GM19467 (cell line): ENCODE measurements at regions not wholly inside any gene's neighbourhood (a gene's known extent, or its start where the extent isn't known, plus 50 kb on each side); places are given as distances from the start of the nearest gene placed in this dataset.

Experiments used
- ATAC-seq: cut with Tn5 transposase; IDR thresholded peaks from one replicate; pipeline ENCODE4 v1.9.1; 2021; ENCODE audit warnings: mild to moderate bottlenecking, moderate library complexity; ENCODE audit not compliant: unreplicated experiment

DNA sequence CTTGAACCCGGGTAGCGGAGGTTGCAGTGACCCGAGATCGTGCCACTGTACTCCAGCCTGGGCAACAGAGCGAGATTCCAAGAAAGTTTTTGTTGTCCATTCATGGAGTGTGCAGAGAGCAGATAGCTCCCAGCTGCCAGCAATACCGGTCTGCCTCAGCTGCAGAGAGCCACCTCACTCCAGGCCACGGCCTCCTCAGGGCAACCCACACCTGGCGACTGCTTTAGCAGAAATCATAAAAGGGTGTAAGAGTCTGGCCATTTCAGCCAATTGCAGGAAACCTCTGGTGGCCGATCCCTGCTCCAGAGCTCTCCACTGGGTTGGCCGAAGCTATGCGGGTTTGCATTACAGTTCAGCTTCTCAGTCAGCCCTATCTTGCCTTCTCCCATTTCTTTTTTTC, 227.4 kb upstream of the BCOR start:
- ATAC-seq = no peak

DNA sequence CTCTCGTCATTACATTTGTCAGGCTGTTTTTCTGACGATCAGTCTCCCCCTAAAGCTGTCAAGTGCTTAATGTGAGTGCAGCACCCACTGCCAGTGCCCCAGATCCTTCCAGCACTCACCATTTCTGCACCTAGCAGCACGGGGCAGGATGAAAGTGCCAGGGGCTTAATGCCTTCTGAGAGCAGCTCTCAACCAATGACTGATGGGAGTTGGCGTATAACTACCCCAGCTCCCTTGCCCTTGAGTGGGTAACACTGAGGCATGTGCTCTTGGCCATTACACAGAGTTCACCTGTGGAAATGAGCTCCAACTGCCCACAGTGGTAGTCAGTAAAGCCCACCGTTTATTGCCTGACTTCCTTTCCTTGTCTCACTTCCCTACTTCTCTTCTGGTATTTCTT, 226.2 kb upstream of the BCOR start:
- no peak for ATAC-seq

DNA sequence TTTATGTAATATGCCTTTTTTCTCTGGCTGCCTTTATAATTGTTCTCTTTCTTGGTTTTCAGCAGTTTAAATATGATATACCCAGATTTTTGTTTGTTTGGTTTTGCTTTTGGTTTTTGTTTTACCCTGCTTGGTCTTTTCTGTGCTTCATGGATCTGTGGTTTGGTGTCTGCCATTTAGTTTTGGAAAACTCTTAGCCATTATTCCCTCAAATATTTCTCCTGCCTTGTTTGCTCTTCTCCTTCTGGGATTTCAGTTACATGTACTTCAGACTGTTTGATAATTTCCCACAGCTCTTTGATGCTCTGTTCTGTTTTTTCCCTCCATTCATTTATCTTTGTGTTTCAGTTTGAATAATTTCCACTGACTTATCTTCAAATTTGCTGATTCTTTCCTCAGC, 223.1 kb upstream of the BCOR start:
- no peak for ATAC-seq

DNA sequence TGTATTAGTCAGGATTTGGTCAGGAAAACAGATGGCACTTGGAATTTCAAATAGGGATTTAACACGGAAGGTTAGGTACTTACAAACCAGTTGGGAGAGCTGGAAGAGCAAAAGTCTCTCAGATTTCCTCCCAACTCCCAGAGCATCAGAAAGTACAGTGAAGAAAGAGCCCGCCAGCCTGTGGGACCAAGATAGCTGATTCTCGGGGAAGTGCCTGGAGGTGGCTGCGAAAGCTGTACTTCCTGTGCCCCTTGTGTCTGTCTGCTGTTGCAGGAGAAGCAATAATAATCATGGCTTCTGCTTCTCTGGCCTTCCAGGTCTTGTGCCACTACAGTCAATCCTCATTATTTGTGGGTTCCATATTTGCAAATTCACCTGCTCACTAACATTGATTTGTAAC, 221.0 kb upstream of the BCOR start:
- ATAC-seq = no peak

DNA sequence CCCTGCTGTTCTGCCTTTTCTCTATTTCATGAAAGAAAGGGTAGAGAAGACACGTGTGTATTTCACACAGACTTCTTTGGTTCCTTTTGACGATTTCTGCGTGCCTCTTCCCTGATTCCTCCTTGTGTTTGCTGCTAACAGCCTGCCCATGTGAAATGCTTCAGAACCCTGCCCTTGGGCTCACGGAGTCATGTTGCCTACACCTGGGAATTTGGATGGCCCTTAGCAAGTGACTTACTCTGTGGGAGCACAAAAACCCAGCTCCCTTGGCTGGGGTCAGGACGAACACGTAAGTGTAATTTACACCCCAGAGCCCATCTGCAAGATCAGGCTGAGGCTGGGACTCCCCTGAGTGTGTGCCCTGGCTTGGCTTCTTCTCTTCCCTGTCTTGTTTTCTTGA, 220.3 kb upstream of the BCOR start:
- no peak for ATAC-seq

DNA sequence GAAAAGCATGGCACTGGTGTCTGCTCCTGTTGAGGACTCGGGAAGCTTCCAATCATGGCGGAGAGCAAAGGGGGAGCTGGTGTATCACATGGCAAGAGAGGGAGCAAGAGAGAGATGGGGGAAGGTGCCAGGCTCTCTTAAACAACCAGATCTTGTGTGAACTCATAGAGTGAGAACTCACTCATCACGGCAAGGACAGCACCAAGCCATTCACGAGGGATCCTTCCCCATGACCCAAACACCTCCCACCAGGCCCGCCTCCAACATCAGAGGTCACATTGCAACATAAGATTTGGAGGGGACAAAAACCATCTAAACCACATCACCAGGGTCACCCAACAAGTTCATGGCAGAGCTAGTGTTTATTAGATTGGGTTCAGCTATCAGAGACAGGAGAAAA, 218.7 kb upstream of the BCOR start:
- no peak for ATAC-seq

DNA sequence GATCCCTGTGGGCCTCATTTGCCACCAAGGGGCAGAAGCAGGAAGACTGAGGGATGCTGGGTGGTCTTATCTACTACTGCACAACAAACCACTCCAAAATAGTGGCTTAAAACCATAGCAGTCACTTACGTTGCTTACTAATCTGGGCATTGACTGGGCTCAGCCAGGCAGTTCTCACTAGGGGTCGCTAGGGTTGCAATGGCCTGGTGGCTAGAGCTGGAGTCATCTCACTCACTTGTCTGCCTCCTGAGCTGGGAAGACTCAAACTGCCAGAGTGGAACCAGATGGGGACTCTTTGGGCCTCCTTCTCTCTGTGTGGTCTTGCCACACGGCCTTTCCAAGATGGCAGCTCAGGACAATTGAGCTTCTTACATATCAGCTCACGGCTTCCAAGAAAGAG, 216.3 kb upstream of the BCOR start:
- no peak for ATAC-seq

DNA sequence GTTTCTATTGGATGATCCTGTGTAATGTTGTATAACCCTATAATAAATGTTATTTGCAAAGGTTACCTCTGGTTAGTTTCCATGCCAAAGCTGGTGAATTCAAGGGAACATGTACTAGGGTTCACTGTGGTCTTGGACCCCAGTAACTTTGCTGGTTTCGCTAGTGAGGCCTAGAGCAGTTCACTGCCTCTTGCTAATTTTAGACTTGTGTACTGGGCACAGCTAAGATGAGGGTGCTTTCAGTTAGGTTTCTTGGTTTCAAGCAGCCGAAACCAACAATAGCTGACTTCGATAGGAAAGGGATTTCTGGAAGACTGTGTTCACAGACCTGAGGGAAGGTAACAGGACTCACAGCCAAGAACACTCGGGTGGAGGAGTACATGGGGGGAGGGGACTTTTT, 215.5 kb upstream of the BCOR start:
- no peak for ATAC-seq

DNA sequence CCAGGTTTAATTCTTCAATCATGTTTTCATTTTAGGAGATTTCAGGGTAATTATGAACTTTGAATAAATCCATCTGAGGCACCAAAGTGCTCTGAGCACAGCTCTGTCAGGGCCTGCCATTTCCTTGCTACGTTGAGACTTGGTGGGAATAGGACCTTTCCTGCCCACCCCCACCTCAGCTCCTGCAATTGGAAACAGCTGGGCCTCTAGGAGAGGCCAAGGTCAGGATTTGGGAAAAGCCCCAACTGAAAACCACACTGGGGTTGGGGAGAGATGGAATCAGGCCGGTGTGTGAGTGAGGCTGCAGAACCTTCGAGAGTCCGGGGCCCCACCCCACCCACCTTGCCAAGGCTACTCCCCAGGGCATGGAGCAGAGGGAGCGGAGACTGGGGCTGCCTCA, 212.7 kb upstream of the BCOR start:
- ATAC-seq = no peak

DNA sequence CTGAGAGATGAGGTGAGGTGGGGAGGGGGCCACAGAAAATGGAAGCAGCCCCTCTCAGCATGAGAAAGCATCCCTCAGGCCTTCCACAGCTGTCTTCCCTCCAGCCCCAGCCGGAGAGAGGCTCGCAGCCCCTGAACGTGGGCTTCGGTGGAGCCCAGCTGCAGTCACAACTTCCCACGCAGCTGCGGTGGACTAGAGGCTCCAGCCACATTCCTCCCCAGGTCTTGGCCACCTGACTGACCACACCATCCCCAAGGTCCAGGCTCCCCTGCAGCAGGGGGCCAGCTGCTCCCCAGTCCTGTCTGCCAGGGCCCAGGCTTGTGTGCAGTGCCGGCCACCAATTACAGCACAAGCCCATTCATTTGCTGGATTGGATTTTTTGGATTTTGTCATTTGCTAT, 212.3 kb upstream of the BCOR start:
- ATAC-seq = no peak

DNA sequence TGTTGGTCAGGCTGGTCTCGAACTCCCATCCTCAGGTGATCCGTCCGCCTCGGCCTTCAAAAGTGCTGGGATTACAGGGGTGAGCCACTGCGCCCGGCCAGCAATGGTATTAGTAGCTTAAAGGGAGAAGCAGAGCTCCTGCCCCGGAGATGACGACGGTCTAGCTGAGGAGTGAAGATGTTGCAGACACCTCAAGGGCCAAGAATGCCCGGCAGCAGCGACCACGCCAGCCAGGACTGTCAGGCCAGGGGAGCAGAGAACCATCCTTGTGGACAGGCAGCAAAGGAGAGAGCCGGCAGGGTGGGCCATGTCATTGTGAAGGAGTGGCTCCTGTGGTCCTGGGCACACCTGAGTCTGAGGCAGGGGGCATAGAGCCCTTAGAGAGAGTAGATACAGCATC, 210.1 kb upstream of the BCOR start:
- no peak for ATAC-seq

DNA sequence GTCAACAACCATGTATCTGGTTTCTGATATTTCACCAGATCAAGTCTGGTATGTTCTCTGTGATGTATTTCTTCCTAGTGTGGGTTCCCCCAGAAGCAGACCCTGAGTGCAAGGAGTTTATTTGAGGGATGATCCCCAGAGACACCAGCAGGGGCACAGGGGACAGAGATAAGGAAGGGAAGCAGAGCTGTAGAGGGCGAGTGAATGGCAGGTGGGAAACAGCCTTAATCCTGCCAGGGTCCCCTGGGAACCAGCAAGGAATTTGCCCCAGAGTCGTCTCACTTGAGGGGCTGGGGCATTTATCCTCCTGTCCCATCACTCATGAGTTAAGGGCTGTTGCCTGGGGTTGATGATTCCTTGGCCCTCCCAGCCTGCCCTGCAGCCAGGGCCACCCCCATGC, 206.4 kb upstream of the BCOR start:
- no peak for ATAC-seq

DNA sequence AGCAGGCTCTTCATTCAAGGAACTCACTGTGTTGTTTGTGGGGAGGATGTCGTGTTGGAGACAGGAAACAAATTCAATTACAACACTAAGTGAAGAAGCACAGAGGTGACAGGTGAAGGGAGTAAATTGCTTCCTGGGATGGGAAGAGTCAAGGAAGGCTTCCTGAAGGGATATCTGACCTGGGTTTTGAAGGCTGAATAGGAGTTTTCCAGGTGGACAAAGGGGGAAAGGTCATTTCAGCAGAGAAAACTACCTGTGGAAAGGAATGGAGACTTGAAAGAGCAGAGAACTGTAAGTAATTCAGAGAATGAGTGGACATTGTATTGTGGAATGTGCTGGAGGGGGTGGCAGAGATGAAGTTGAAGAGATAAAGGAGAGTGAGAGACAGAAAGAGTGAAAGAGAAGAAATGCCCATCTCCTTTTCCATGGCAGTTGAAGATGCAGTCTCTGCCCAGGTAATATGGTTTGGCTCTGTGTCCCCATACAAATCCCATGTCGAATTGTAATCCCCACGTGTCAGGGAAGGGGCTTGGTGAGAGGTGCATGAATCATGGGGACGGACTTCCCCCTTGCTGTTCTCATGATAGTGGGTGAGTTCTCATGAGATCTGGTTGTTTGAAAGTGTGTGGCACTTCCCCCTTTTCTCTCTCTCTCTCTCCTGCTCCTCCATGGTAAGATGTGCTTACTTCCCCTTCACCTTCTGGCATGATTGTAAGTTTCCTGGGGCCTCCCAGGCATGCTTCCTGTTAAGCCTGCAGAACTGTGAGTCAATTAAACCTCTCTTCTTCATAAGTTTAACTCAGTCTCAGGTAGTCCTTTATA, 205.7 kb upstream of the BCOR start:
- no peak for ATAC-seq

DNA sequence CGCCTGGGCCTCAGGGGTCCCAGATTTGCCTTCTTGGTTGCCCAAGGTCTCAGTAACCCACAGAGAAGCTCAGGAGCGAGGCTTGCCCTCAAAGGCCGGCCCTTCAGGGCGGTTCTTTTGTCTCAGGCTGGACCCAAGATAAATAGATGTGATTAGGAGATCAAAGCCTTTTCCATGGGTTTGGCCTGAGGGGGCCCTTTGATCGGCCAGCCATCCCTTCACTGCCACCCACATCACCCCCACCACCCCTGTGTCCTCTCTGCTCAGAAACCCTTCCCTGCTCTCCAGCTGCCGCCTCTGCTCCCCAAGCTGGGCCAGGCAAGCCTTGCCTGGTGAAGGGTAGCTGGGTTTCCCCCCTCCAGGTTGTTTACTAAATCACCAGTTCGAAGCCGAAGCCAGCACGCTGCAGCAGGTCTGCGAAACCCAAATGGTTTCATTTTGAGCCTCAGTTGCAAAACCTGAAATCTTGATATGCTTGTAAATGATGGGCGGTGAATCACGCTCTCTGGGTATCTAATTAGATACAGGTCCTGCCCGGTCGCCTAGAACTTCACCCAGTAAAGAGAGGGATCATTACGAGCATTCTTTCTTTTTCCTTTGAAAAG, 202.6 kb upstream of the BCOR start:
- ATAC-seq = no peak

DNA sequence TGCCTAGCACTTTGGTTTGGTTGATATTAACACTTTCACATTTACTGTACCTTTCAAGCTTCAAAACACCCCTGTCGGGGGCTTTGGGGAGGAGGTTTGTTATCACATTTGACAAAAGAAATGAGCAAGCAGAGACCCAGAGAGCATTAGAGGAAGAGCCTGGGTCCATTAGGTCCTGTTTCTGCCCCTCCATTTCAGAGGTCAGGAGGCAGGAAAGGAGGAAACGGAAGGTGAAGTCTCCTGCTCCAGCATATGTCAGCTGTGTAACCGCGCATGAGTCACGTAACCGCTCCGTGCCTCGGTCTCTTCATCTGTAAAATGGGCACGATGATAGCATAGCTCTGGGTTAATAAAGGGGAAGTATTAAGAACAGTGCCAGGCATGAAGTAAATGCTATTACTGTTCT, 201.9 kb upstream of the BCOR start:
- no peak for ATAC-seq

DNA sequence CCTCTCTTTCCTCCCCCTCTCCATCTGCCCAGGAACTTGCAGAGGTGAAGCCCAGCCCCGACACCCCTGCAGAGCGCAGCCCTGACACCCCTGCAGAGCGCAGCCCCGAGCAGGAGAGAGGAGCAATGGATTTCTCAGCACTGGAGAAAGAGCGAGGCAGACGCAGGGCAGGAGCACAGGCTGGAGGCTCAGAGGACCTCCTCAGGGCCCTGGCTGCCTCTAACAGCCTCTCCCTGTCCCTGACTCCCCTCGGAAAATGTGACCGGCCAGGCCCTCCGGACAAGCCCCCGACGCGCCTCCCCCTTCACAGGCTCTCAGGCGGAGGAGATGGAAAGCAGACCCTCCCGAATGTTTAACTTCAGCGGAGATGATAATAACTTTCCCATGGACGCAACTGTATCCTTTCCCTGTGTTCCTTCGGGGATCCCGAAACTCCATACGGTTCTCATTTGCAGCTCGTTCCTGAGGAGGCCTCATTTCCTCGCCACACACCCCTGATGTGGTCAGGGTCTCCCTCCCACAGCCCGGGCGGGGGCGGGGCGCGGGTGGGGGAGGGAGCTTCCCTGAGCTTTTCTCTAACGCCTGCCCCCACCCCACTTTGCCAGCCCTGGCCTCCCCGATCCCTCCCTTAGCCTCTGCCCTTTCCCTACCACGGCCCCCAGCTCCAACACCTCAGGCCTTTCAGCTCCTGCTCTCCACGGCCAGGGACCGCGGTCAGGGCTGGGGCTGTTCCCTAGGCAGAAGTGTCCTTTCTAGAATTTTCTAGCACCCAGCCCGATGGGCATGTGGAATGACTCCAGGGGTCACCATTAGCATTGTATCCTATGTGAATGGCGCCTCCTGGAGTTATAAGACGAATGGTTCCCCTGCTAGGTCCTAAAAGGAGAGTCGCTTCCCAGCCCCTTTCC, 201.1 kb upstream of the BCOR start:
- no peak for ATAC-seq

DNA sequence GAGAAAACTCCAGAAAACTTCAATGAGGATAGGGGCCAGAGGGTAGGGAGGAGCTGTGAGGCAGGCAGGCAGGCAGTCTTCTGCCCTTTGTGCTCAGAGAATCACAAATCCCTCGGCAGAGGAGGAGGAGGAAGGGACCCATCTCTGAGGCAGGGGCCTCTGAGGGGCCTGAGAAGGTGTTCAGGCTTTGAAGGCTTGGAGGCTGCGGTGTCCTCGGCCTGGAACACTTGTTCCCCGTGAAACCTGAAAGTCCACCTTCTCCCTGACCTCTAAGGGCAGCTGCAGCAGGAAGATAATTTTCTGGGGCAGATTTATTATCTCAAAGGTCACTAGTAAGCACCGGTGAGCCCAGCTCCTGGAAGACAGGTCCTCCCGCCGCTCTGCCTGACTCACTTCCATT, 200.3 kb upstream of the BCOR start:
- no peak for ATAC-seq

DNA sequence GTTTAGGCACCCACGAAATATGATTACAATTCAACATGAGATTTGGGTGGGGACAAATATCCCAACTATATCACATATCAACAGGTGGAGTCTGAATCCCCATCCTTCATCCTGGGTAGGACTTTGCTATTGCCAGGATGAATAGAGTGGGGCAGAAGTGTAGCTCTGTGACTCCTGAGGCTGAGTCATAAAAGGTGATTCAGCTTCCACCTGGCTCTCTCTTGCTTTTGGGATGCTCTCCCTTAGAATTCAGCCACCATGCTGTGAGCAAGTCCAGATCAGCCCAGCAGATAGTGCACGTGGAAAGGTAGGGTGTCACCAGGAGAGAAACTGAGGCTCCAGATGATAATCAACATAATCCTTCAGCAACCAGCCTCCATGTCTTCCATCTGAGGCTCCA, 193.8 kb upstream of the BCOR start:
- no peak for ATAC-seq

DNA sequence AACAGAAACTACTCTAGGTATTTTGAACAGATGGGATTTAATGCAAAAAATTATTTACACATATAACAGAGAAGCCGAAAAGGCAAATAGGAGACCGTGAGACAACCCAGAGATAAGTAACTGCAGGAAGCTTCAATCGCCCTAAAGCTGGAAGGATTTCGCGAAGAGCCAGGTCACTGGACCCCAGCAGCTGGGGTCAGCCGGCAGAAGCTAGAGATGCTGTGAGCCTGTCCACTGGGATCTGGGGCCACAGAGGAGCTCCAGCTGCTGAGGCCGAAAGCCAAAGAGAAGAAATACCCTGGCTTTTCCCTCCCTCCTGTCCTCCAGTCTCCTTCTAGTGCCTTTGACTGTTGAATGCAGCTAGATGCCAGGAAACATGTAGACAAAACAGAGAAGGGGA, 192.8 kb upstream of the BCOR start:
- ATAC-seq = no peak

DNA sequence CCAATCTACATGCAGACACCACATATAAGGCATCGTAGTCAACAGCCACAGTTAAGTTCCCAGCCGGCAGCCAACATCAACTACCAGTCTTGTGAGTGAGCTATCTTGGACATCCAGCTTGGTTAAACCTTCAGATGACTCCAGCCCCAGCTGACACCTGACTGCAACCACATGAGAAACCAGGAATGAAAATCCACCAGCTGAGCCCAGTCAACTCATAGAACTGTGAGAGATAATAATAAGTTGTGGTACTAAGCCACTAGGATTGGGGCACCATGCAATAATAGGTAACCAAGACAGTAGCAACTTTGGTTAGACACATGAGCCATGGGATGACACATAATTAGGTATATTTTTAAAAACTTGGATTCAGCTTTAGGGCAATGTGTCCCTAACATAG, 188.1 kb upstream of the BCOR start:
- ATAC-seq = no peak

DNA sequence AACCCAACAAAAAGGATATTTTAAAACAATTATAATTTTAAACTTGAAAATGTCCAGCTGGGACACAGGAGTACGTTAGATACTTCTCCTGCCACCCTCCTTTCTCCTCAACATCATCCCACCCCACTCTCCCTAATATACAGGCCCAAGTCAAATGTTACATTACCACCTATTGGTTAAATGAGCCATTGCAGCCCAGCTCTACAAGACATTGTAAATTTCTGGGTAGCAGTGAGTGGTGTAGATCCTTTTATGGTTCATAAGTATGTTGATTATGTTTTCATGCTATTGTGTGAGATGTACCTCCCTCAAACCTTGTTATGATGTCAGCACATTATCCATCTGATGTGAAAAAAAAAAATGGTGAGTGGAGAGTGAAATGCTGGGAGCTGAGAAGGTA, 187.1 kb upstream of the BCOR start:
- no peak for ATAC-seq

DNA sequence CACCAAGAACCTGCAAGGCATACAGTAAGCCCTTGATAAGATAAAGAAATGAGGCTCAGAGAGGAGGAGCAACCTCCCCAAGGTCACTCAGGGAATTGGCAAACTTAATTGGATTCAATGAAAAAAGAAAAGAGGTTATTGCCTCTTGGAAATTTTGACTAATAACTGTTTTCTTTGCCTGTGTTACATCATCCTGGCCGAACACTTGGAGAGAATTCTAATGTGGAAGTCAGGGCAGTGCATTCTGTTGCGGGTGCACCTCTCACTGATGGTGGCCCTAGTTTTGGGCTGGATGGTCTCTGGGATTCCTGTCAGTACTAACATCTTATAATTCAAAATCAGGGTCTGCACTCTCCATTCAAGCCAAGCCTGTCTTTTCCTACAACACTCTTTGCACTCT, 186.2 kb upstream of the BCOR start:
- no peak for ATAC-seq
